ENCODE measurements at regions not wholly inside any gene's neighbourhood (a gene's known extent, or its start where the extent isn't known, plus 50 kb on each side); places are given as distances from the start of the nearest gene placed in this dataset.

GRCh38 chr1:56034847-56035481 is 544.4 kb downstream of the PLPP3 start:
- H3K9me3 ChIP-seq = no peaks in the 10 kb centered on the region
- no peaks in the 10 kb centered on the region for H3K36me3 ChIP-seq
- no peak overlapping the region for H3K27ac ChIP-seq
- no peak for TF ChIP-seq POLR2A (IDR thresholded peaks at IDR 0.05)
- no peak for TF ChIP-seq POLR2AphosphoS5 (IDR thresholded peaks at IDR 0.05)
- no peak for TF ChIP-seq CTCF (IDR thresholded peaks at IDR 0.05)
- no peak for TF ChIP-seq EP300 (IDR thresholded peaks at IDR 0.05)
- no peak for DNase-seq (ENCODE audit: low spot score in 2 of 2)
- H3K4me3 ChIP-seq = no peak overlapping the region
- peaks cover 17% of the 10 kb centered on the region for H3K4me1 ChIP-seq
- WGBS = 98% methylated on average over 2 of the region's 2 CpGs
- no peaks in the 10 kb centered on the region for H3K27me3 ChIP-seq

GRCh38 chr1:56034222-56034621 is 545.1 kb downstream of the PLPP3 start:
- no peak for DNase-seq (ENCODE audit: low spot score in 2 of 2)
- H3K27ac ChIP-seq = no peak overlapping the region
- TF ChIP-seq POLR2A (IDR thresholded peaks at IDR 0.05) = no peak
- TF ChIP-seq EP300 (IDR thresholded peaks at IDR 0.05) = no peak
- no peak for TF ChIP-seq POLR2AphosphoS5 (IDR thresholded peaks at IDR 0.05)
- TF ChIP-seq CTCF (IDR thresholded peaks at IDR 0.05) = no peak
- H3K4me3 ChIP-seq = no peak overlapping the region
- no peaks in the 10 kb centered on the region for H3K9me3 ChIP-seq
- H3K27me3 ChIP-seq = no peaks in the 10 kb centered on the region
- no peaks in the 10 kb centered on the region for H3K36me3 ChIP-seq
- peaks cover 17% of the 10 kb centered on the region for H3K4me1 ChIP-seq

GRCh38 chr1:56033321-56034037 is 545.9 kb downstream of the PLPP3 start:
- H3K27ac ChIP-seq = no peak overlapping the region
- no peaks in the 10 kb centered on the region for H3K36me3 ChIP-seq
- no peak for TF ChIP-seq EP300 (IDR thresholded peaks at IDR 0.05)
- no peak for TF ChIP-seq POLR2A (IDR thresholded peaks at IDR 0.05)
- TF ChIP-seq CTCF (IDR thresholded peaks at IDR 0.05) = no peak
- H3K9me3 ChIP-seq = no peaks in the 10 kb centered on the region
- WGBS = 71% methylated on average over 3 of the region's 3 CpGs
- peaks cover 17% of the 10 kb centered on the region for H3K4me1 ChIP-seq
- no peaks in the 10 kb centered on the region for H3K27me3 ChIP-seq
- no peak for DNase-seq (ENCODE audit: low spot score in 2 of 2)
- no peak overlapping the region for H3K4me3 ChIP-seq

- Histone ChIP-seq H3K4me1 (peaks cover 17% of the 10 kb centered on the region), H3K27me3 (no peaks in the 10 kb centered on the region), H3K9me3 (no peaks in the 10 kb centered on the region), H3K4me3 (no peak overlapping the region), H3K36me3 (no peaks in the 10 kb centered on the region), H3K27ac (no peak overlapping the region)
- no peak for DNase-seq (ENCODE audit: low spot score in 2 of 2)
- no peak for TF ChIP-seq POLR2AphosphoS5 (IDR thresholded peaks at IDR 0.05)
- WGBS = 84% methylated on average over 3 of the region's 3 CpGs
Measured at GRCh38 chr1:56032096-56032676, 547.2 kb downstream of the PLPP3 start.

GRCh38 chr1:56031001-56031400 is 548.4 kb downstream of the PLPP3 start:
- H3K36me3 ChIP-seq = no peaks in the 10 kb centered on the region
- H3K27me3 ChIP-seq = no peaks in the 10 kb centered on the region
- DNase-seq (ENCODE audit: low spot score in 2 of 2) = no peak
- 90% methylated on average over 3 of the region's 3 CpGs for WGBS
- peaks cover 8% of the 10 kb centered on the region for H3K4me1 ChIP-seq
- TF ChIP-seq POLR2AphosphoS5 (IDR thresholded peaks at IDR 0.05) (no peak), EP300 (IDR thresholded peaks at IDR 0.05) (no peak), POLR2A (IDR thresholded peaks at IDR 0.05) (no peak), CTCF (IDR thresholded peaks at IDR 0.05) (no peak)
- H3K27ac ChIP-seq = no peak overlapping the region
- H3K4me3 ChIP-seq = no peak overlapping the region
- no peaks in the 10 kb centered on the region for H3K9me3 ChIP-seq

Data from suprapubic skin (tissue), 4 donors.